ENCODE measurements at regions not wholly inside any gene's neighbourhood (a gene's known extent, or its start where the extent isn't known, plus 50 kb on each side); places are given as distances from the start of the nearest gene placed in this dataset.

- DNase-seq = no peak
These were observed 278.8 kb upstream of the PLXNA2 start for GRCh38 chr1:208523007-208523406.

- no peak for DNase-seq
These were observed 280.2 kb upstream of the PLXNA2 start for GRCh38 chr1:208524376-208524775.

GRCh38 chr1:208524925-208525324, 280.7 kb upstream of the PLXNA2 start:
- no peak for DNase-seq

GRCh38 chr1:208525417-208525816, 281.2 kb upstream of the PLXNA2 start:
- DNase-seq = no peak

GRCh38 chr1:208526613-208527125, 282.5 kb upstream of the PLXNA2 start:
- no peak for DNase-seq

GRCh38 chr1:208527156-208527555, 283.0 kb upstream of the PLXNA2 start:
- DNase-seq = no peak

- peak; percentile 39 for DNase-seq
These were observed 284.5 kb upstream of the PLXNA2 start for GRCh38 chr1:208528578-208529240.

GRCh38 chr1:208531003-208531750, 287.0 kb upstream of the PLXNA2 start:
- DNase-seq = no peak

- DNase-seq = peak; percentile 19
These were observed 289.8 kb upstream of the PLXNA2 start for GRCh38 chr1:208533746-208534598.

GRCh38 chr1:208534599-208534897, 290.4 kb upstream of the PLXNA2 start:
- peak; percentile 72 for DNase-seq

- DNase-seq = no peak
These were observed 290.8 kb upstream of the PLXNA2 start for GRCh38 chr1:208534979-208535378.

GRCh38 chr1:208535511-208535910, 291.3 kb upstream of the PLXNA2 start:
- no peak for DNase-seq

GRCh38 chr1:208536212-208536611, 292.0 kb upstream of the PLXNA2 start:
- DNase-seq = no peak

GRCh38 chr1:208537198-208537597, 293.0 kb upstream of the PLXNA2 start:
- DNase-seq = no peak

- DNase-seq = no peak
These were observed 293.9 kb upstream of the PLXNA2 start for GRCh38 chr1:208538078-208538477.

- DNase-seq = no peak
These were observed 294.4 kb upstream of the PLXNA2 start for GRCh38 chr1:208538587-208538986.

GRCh38 chr1:208540724-208541123, 296.5 kb upstream of the PLXNA2 start:
- no peak for DNase-seq

GRCh38 chr1:208541225-208541855, 297.2 kb upstream of the PLXNA2 start:
- no peak for DNase-seq

- no peak for DNase-seq
These were observed 298.1 kb upstream of the PLXNA2 start for GRCh38 chr1:208542309-208542708.

GRCh38 chr1:208544053-208544452, 299.9 kb upstream of the PLXNA2 start:
- no peak for DNase-seq

GRCh38 chr1:208544794-208545193, 300.6 kb upstream of the PLXNA2 start:
- DNase-seq = no peak

- DNase-seq = no peak
These were observed 306.8 kb upstream of the PLXNA2 start for GRCh38 chr1:208551024-208551423.

Measured in NCI-H1694 treated with DMSO at 0.1 percent for 48 hours (cell line).